Panc1 (cell line): ENCODE measurements at regions not wholly inside any gene's neighbourhood (a gene's known extent, or its start where the extent isn't known, plus 50 kb on each side); places are given as distances from the start of the nearest gene placed in this dataset.

Experiments used
- ATAC-seq: fragments of 200-7000 bp; cut with Tn5 transposase; 2 replicates; pipeline ENCODE4 v1.9.1; 2020; ENCODE audit warnings: mild to moderate bottlenecking, moderate library complexity
- BruUV-seq: library from RNA; stranded (reverse); fragments of 400-500 nt; replicated peaks from 2 replicates; lab custom pipeline; 2021; lab: Mats Ljungman, UMichigan
- CTCF ChIA-PET: fragments of 300-600 bp; sonication (Branson Sonifier 250); formaldehyde crosslinking; loops from one replicate; lab custom pipeline; 2022; ENCODE audit warnings: antibody characterized with exemption; lab: Charles Lee
- POLR2A ChIA-PET: fragments of 300-600 bp; sonication (Branson Sonifier 250); formaldehyde crosslinking; loops from one replicate; lab custom pipeline; 2022; ENCODE audit warnings: antibody characterized with exemption; lab: Charles Lee
- DNase-seq: peaks from one replicate; pipeline ENCODE4 v3.0.0-alpha.2; 2010; ENCODE audit warnings: low read depth, low spot score
- H3K27ac ChIP-seq: 2 replicates; pipeline ENCODE4 v1.5.1; 2011; ENCODE audit warnings: mild to moderate bottlenecking, low read length, inconsistent platforms
- H3K27me3 ChIP-seq: fragments of 200-500 bp; sonication (Bioruptor generic); 2 replicates; pipeline ENCODE4 v1.6.0; 2014; ENCODE audit warnings: low read length, inconsistent platforms; ENCODE audit not compliant: control insufficient read depth, insufficient read depth
- H3K36me3 ChIP-seq: fragments of 200-500 bp; sonication (Bioruptor generic); 2 replicates; pipeline ENCODE4 v1.5.1; 2014; ENCODE audit warnings: inconsistent platforms, mild to moderate bottlenecking, low read length, moderate library complexity; ENCODE audit not compliant: control insufficient read depth, insufficient read depth
- H3K4me1 ChIP-seq: 2 replicates; pipeline ENCODE4 v1.5.1; 2011; ENCODE audit warnings: inconsistent platforms, mild to moderate bottlenecking, low read length, moderate library complexity; ENCODE audit not compliant: control insufficient read depth, insufficient read depth
- H3K4me3 ChIP-seq, 2 experiments: 2 replicates each; pipeline ENCODE4 v1.5.1; 2011 to 2012; ENCODE audit warnings: low read depth in 2 of 2, low read length in 2 of 2, mild to moderate bottlenecking in 2 of 2, inconsistent platforms in 1 of 2, moderate library complexity in 1 of 2
- H3K9me3 ChIP-seq: fragments of 200-500 bp; sonication (Bioruptor generic); 2 replicates; pipeline ENCODE4 v1.5.1; 2014; ENCODE audit warnings: low read depth, mild to moderate bottlenecking, inconsistent platforms, low read length, moderate library complexity; ENCODE audit not compliant: control insufficient read depth, insufficient read depth
- POLR2AphosphoS5 ChIP-seq: IDR thresholded peaks from 2 replicates; pipeline ENCODE4 v1.6.1; 2012; ENCODE audit warnings: mild to moderate bottlenecking, low read depth, low read length, moderate library complexity
- SIN3A ChIP-seq: IDR thresholded peaks from 2 replicates; pipeline ENCODE4 v1.6.1; 2012; ENCODE audit warnings: low read depth, mild to moderate bottlenecking, low read length, moderate library complexity, borderline replicate concordance; ENCODE audit not compliant: insufficient read depth
- TCF7L2 ChIP-seq: IDR thresholded peaks from 2 replicates; pipeline ENCODE4 v1.6.1; 2011; ENCODE audit warnings: mild to moderate bottlenecking, low read depth, low read length, inconsistent platforms
- in situ Hi-C: cut with HindIII; loops from 2 replicates; pipeline ENCODE4 v1.10.0; 2016; ENCODE audit warnings: low sequenced_read_pairs, low pct_unique_long_range_greater_than_20kb
- intact Hi-C: fragments of 100-400 bp; cut with micrococcal nuclease; formaldehyde crosslinking; loops from one replicate; pipeline ENCODE4 v1.10.0; 2022; ENCODE audit not compliant: unreplicated experiment
- TF ChIP-seq, protein P1 (sequence below): fragments of 450-650 bp; IDR thresholded peaks from 2 replicates; pipeline ENCODE4 v1.5.1; 2017; ENCODE audit warnings: mild to moderate bottlenecking
- TF ChIP-seq, protein P2 (sequence below), 2 experiments: IDR thresholded peaks; 2 replicates each; pipeline ENCODE4 v1.6.1; 2011 to 2012; ENCODE audit warnings: low read depth in 2 of 2, control low read depth in 1 of 2, low read length in 1 of 2, mild to moderate bottlenecking in 1 of 2, moderate library complexity in 1 of 2; ENCODE audit not compliant: insufficient read depth in 1 of 2

DNA sequence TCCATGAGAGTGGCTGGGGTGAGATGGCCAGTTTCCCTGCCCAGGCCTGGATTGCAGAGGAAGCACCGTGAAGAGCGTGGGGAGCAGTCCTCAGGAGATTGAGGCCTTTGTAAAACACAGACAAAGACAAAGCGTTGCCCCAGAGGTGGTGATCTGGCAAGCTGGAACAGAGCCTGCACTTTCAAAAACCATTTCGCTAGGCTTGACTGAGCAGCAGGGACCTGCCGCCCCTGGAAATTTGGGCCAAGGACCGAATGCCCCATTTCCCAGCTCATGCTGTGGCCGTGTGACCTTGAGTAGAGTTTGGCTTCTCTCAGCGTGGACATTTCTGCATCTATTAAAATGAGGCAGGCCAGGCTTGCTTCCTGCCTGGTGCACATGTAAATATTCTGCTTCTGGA lies 381.4 kb downstream of the BCOR start:
- Histone ChIP-seq H3K9me3 (no peaks in the 10 kb centered on the region), H3K27ac (no peak overlapping the region), H3K4me1 (no peaks in the 10 kb centered on the region), H3K27me3 (no peaks in the 10 kb centered on the region), H3K4me3 (no peak overlapping the region), H3K36me3 (no peaks in the 10 kb centered on the region)
- DNase-seq (no peak), ATAC-seq (no peak)
- in situ Hi-C loops (no loop called here), intact Hi-C loops (no loop called here)
- POLR2A ChIA-PET = no interaction called here
- CTCF ChIA-PET = no interaction called here
- BruUV-seq = no TSS peak
- TF ChIP-seq SIN3A = no peak
- no peak for TF ChIP-seq POLR2AphosphoS5
- TF ChIP-seq, protein P1, sequence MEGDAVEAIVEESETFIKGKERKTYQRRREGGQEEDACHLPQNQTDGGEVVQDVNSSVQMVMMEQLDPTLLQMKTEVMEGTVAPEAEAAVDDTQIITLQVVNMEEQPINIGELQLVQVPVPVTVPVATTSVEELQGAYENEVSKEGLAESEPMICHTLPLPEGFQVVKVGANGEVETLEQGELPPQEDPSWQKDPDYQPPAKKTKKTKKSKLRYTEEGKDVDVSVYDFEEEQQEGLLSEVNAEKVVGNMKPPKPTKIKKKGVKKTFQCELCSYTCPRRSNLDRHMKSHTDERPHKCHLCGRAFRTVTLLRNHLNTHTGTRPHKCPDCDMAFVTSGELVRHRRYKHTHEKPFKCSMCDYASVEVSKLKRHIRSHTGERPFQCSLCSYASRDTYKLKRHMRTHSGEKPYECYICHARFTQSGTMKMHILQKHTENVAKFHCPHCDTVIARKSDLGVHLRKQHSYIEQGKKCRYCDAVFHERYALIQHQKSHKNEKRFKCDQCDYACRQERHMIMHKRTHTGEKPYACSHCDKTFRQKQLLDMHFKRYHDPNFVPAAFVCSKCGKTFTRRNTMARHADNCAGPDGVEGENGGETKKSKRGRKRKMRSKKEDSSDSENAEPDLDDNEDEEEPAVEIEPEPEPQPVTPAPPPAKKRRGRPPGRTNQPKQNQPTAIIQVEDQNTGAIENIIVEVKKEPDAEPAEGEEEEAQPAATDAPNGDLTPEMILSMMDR = no peak
- no peak for TF ChIP-seq TCF7L2
- TF ChIP-seq, protein P2, sequence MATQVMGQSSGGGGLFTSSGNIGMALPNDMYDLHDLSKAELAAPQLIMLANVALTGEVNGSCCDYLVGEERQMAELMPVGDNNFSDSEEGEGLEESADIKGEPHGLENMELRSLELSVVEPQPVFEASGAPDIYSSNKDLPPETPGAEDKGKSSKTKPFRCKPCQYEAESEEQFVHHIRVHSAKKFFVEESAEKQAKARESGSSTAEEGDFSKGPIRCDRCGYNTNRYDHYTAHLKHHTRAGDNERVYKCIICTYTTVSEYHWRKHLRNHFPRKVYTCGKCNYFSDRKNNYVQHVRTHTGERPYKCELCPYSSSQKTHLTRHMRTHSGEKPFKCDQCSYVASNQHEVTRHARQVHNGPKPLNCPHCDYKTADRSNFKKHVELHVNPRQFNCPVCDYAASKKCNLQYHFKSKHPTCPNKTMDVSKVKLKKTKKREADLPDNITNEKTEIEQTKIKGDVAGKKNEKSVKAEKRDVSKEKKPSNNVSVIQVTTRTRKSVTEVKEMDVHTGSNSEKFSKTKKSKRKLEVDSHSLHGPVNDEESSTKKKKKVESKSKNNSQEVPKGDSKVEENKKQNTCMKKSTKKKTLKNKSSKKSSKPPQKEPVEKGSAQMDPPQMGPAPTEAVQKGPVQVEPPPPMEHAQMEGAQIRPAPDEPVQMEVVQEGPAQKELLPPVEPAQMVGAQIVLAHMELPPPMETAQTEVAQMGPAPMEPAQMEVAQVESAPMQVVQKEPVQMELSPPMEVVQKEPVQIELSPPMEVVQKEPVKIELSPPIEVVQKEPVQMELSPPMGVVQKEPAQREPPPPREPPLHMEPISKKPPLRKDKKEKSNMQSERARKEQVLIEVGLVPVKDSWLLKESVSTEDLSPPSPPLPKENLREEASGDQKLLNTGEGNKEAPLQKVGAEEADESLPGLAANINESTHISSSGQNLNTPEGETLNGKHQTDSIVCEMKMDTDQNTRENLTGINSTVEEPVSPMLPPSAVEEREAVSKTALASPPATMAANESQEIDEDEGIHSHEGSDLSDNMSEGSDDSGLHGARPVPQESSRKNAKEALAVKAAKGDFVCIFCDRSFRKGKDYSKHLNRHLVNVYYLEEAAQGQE (IDR thresholded peaks at IDR 0.05; ENCODE audit: insufficient read depth in 1 of 2, low read depth in 2 of 2, low read length in 1 of 2) = no peak

DNA sequence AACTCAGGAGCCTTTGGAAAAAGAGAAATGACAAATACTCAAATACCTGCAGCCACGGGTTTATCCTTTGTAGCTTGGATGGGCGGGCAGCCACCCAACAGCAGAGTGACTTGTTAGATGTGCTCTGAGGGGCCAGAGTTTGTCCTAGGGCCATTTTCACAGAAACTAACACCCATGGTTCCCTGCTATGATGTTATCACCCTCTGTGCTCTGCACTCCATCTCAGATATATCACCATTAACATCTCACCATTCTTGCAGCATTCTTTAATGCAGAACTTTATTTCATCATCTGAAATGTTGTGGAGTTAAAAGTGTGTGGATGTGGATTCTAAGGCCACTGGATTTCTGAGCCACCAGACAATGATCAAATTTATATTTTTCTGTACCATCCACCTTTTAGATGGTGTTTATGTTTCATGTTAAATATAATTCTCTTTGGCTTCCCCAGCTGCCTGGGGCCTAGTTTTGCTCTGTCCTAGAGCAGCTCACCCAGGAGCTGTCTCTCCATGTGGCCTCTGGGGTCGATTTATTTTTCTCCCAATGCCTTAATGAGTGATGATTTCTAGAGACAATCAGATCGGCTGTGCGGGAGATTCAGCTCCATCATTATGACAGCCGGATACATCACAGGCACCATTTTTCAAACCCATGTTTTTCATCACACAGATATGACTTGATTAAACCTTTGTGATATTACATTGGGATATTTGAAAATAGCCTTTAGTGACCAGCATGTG lies 380.8 kb downstream of the BCOR start:
- TF ChIP-seq POLR2AphosphoS5 (no peak), SIN3A (no peak), TCF7L2 (no peak)
- TF ChIP-seq, protein P1 = no peak
- TF ChIP-seq, protein P2 (IDR thresholded peaks at IDR 0.05; ENCODE audit: insufficient read depth in 1 of 2, low read depth in 2 of 2, low read length in 1 of 2) = no peak
- ATAC-seq (no peak), DNase-seq (no peak)
- Histone ChIP-seq H3K27ac (no peak overlapping the region), H3K4me3 (no peak overlapping the region), H3K36me3 (no peaks in the 10 kb centered on the region), H3K4me1 (no peaks in the 10 kb centered on the region), H3K9me3 (no peaks in the 10 kb centered on the region), H3K27me3 (no peaks in the 10 kb centered on the region)
- in situ Hi-C loops = no loop called here
- BruUV-seq = no TSS peak
- ChIA-PET POLR2A (no interaction called here), CTCF (no interaction called here)
- intact Hi-C loops = no loop called here
